HEK293 (cell line): ENCODE measurements at regions not wholly inside any gene's neighbourhood (a gene's known extent, or its start where the extent isn't known, plus 50 kb on each side); places are given as distances from the start of the nearest gene placed in this dataset.

ENCODE experiments used
- BCL6B ChIP-seq: fragments of 450-650 bp; formaldehyde crosslinking; IDR thresholded peaks from 2 replicates; pipeline ENCODE4 v1.5.1; 2017; ENCODE audit warnings: missing biosample characterization, missing genetic modification characterization
- GLIS1 ChIP-seq: fragments of 450-650 bp; formaldehyde crosslinking; IDR thresholded peaks from 2 replicates; pipeline ENCODE4 v1.5.1; 2016; ENCODE audit warnings: missing biosample characterization, missing genetic modification characterization
- HOXA7 ChIP-seq: sonication (generic); formaldehyde crosslinking; IDR thresholded peaks from 2 replicates; pipeline ENCODE4 v1.8.1; 2022; ENCODE audit warnings: missing genetic modification reagents, borderline replicate concordance
- KLF16 ChIP-seq: fragments of 450-650 bp; formaldehyde crosslinking; IDR thresholded peaks from 2 replicates; pipeline ENCODE4 v1.5.1; 2017; ENCODE audit warnings: missing biosample characterization, missing genetic modification characterization
- KLF17 ChIP-seq: fragments of 450-650 bp; formaldehyde crosslinking; IDR thresholded peaks from 2 replicates; pipeline ENCODE4 v1.5.1; 2016; ENCODE audit warnings: missing biosample characterization, missing genetic modification characterization
- REST ChIP-seq: fragments of 450-650 bp; formaldehyde crosslinking; IDR thresholded peaks from 2 replicates; pipeline ENCODE4 v1.5.1; 2016; ENCODE audit warnings: missing biosample characterization, missing genetic modification characterization
- SCRT2 ChIP-seq: fragments of 450-650 bp; formaldehyde crosslinking; IDR thresholded peaks from 2 replicates; pipeline ENCODE4 v1.5.1; 2016; ENCODE audit warnings: missing biosample characterization, missing genetic modification characterization
- YY2 ChIP-seq: fragments of 450-650 bp; formaldehyde crosslinking; IDR thresholded peaks from 2 replicates; pipeline ENCODE4 v1.5.1; 2016; ENCODE audit warnings: missing biosample characterization, missing genetic modification characterization
- ZBTB17 ChIP-seq: fragments of 450-650 bp; formaldehyde crosslinking; IDR thresholded peaks from 2 replicates; pipeline ENCODE4 v1.5.1; 2016; ENCODE audit warnings: missing biosample characterization, missing genetic modification characterization
- ZBTB49 ChIP-seq: fragments of 450-650 bp; formaldehyde crosslinking; IDR thresholded peaks from 2 replicates; pipeline ENCODE4 v1.5.1; 2016; ENCODE audit warnings: missing biosample characterization, missing genetic modification characterization, low read depth
- ZBTB8A ChIP-seq: fragments of 450-650 bp; formaldehyde crosslinking; IDR thresholded peaks from 2 replicates; pipeline ENCODE4 v1.5.1; 2016; ENCODE audit warnings: missing biosample characterization, missing genetic modification characterization
- ZNF140 ChIP-seq: fragments of 450-650 bp; formaldehyde crosslinking; IDR thresholded peaks from 2 replicates; pipeline ENCODE4 v1.5.1; 2016; ENCODE audit warnings: missing biosample characterization, missing genetic modification characterization
- ZNF174 ChIP-seq: fragments of 450-650 bp; formaldehyde crosslinking; IDR thresholded peaks from 2 replicates; pipeline ENCODE4 v1.5.0; 2017; ENCODE audit warnings: missing biosample characterization, mild to moderate bottlenecking, missing genetic modification characterization
- ZNF18 ChIP-seq: fragments of 450-650 bp; formaldehyde crosslinking; IDR thresholded peaks from 2 replicates; pipeline ENCODE4 v1.5.1; 2016; ENCODE audit warnings: missing biosample characterization, missing genetic modification characterization
- ZNF311 ChIP-seq: fragments of 450-650 bp; formaldehyde crosslinking; IDR thresholded peaks from 2 replicates; pipeline ENCODE4 v1.5.1; 2017; ENCODE audit warnings: missing biosample characterization, missing genetic modification characterization, borderline replicate concordance
- ZNF354C ChIP-seq: fragments of 450-650 bp; formaldehyde crosslinking; IDR thresholded peaks from 2 replicates; pipeline ENCODE4 v1.5.1; 2016; ENCODE audit warnings: missing biosample characterization, missing genetic modification characterization, low read depth, borderline replicate concordance
- ZNF513 ChIP-seq: fragments of 450-650 bp; IDR thresholded peaks from 2 replicates; pipeline ENCODE4 v1.5.1; 2018; ENCODE audit warnings: missing biosample characterization, missing genetic modification characterization
- ZNF621 ChIP-seq: fragments of 450-650 bp; formaldehyde crosslinking; IDR thresholded peaks from 2 replicates; pipeline ENCODE4 v1.5.1; 2017; ENCODE audit warnings: missing biosample characterization, missing genetic modification characterization
- ZNF626 ChIP-seq: fragments of 450-650 bp; sonication (Bioruptor Pico); formaldehyde crosslinking; IDR thresholded peaks from 2 replicates; pipeline ENCODE4 v1.5.1; 2018; ENCODE audit warnings: missing biosample characterization, missing genetic modification characterization, inconsistent platforms
- ZNF660 ChIP-seq: fragments of 450-650 bp; IDR thresholded peaks from 2 replicates; pipeline ENCODE4 v1.5.1; 2018; ENCODE audit warnings: missing biosample characterization, mild to moderate bottlenecking, missing genetic modification characterization
- ZNF692 ChIP-seq: fragments of 450-650 bp; formaldehyde crosslinking; IDR thresholded peaks from 2 replicates; pipeline ENCODE4 v1.5.1; 2016; ENCODE audit warnings: missing biosample characterization, missing genetic modification characterization
- ZNF777 ChIP-seq: fragments of 450-650 bp; formaldehyde crosslinking; IDR thresholded peaks from 2 replicates; pipeline ENCODE4 v1.5.1; 2017; ENCODE audit warnings: missing biosample characterization, missing genetic modification characterization, borderline replicate concordance
- ZNF785 ChIP-seq: fragments of 450-650 bp; formaldehyde crosslinking; IDR thresholded peaks from 2 replicates; pipeline ENCODE4 v1.5.1; 2016; ENCODE audit warnings: missing biosample characterization, missing genetic modification characterization
- ZNF843 ChIP-seq: fragments of 450-650 bp; formaldehyde crosslinking; IDR thresholded peaks from 2 replicates; pipeline ENCODE4 v1.5.1; 2016; ENCODE audit warnings: missing biosample characterization, missing genetic modification characterization
- ZSCAN30 ChIP-seq: fragments of 450-650 bp; IDR thresholded peaks from 2 replicates; pipeline ENCODE4 v1.5.1; 2018; ENCODE audit warnings: missing biosample characterization, mild to moderate bottlenecking, missing genetic modification characterization, moderate library complexity
- ZSCAN4 ChIP-seq: fragments of 450-650 bp; formaldehyde crosslinking; IDR thresholded peaks from 2 replicates; pipeline ENCODE4 v1.5.1; 2017; ENCODE audit warnings: missing biosample characterization, missing genetic modification characterization

GRCh38 chr6:10310826-10311225 lies 104.0 kb downstream of the TFAP2A start (continued):
- TF ChIP-seq SCRT2 (tag by site-specific recombination) (0 out of 2 replicates have a peak, but pooled peaks have one; percentile 23), HOXA7 (CRISPR knock-in tag) (no peak), ZNF785 (tag by site-specific recombination) (no peak), ZSCAN30 (tag by site-specific recombination) (no peak), ZNF311 (tag by site-specific recombination) (no peak), ZNF843 (tag by site-specific recombination) (peak; percentile 91), ZNF660 (tag by site-specific recombination) (no peak), GLIS1 (no peak), KLF16 (no peak), REST (tag by site-specific recombination) (no peak), ZNF621 (tag by site-specific recombination) (no peak), ZSCAN4 (tag by site-specific recombination) (no peak), ZNF626 (tag by site-specific recombination) (no peak), ZBTB49 (tag by site-specific recombination) (no peak), ZNF140 (tag by site-specific recombination) (no peak), ZBTB8A (peak; percentile 62), ZNF18 (tag by site-specific recombination) (peak; percentile 67), YY2 (no peak), KLF17 (peak; percentile 88), ZNF354C (tag by site-specific recombination) (no peak), ZBTB17 (tag by site-specific recombination) (peak; percentile 38), ZNF174 (no peak), BCL6B (no peak), ZNF513 (tag by site-specific recombination) (peak; percentile 56), ZNF777 (no peak), ZNF692 (tag by site-specific recombination) (no peak)
